ENCODE measurements at regions not wholly inside any gene's neighbourhood (a gene's known extent, or its start where the extent isn't known, plus 50 kb on each side); places are given as distances from the start of the nearest gene placed in this dataset.

DNA sequence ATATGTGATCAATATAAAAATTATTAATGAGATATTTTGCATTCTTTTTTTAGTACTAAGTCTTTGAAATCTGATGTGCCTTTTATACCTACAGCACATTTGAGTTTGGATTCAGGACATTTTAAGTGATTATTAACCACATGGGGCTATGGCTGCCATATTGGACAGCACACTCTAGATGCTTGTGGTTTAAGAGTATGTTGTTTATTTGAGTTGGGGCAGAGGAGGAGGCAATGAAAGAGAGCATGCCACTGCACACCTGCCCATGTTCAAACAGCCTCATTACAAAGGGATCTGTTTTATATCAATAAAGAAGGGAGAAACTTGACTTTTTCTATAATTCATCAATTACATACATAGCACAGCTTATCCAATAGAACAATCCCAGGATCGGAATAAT is 99.4 kb upstream of the EDEM3 start:
- no peak for TF ChIP-seq EZH2phosphoT487 (IDR thresholded peaks at IDR 0.05; ENCODE audit: borderline replicate concordance, low read length)
- TF ChIP-seq CTCF (IDR thresholded peaks at IDR 0.05; ENCODE audit: low read depth, low read length, poor library complexity, severe bottlenecking) = no peak
- Histone ChIP-seq H3F3A (ENCODE audit: control insufficient read depth, insufficient read depth) (no peaks in the 10 kb centered on the region), H3K9me2 (replicated peaks; ENCODE audit: control insufficient read depth, low read length) (no peaks in the 10 kb centered on the region), H4K20me1 (ENCODE audit: control insufficient read depth, insufficient read depth, low read depth, low read length) (no peaks in the 10 kb centered on the region), H3K36me3 (ENCODE audit: control insufficient read depth, low read length) (no peaks in the 10 kb centered on the region), H3K9me3 (ENCODE audit: control insufficient read depth, insufficient read depth, low read length) (no peaks in the 10 kb centered on the region), H3K79me2 (ENCODE audit: control insufficient read depth, low read length) (no peaks in the 10 kb centered on the region), H3K4me1 (ENCODE audit: control insufficient read depth, low read length) (no peaks in the 10 kb centered on the region), H3K27ac (ENCODE audit: low read depth, low read length) (no peak overlapping the region), H3K27me3 (ENCODE audit: control insufficient read depth, low read length) (no peaks in the 10 kb centered on the region), H3K4me3 (ENCODE audit: low read length) (no peak overlapping the region), H3K4me2 (ENCODE audit: low read length) (no peak overlapping the region)

DNA sequence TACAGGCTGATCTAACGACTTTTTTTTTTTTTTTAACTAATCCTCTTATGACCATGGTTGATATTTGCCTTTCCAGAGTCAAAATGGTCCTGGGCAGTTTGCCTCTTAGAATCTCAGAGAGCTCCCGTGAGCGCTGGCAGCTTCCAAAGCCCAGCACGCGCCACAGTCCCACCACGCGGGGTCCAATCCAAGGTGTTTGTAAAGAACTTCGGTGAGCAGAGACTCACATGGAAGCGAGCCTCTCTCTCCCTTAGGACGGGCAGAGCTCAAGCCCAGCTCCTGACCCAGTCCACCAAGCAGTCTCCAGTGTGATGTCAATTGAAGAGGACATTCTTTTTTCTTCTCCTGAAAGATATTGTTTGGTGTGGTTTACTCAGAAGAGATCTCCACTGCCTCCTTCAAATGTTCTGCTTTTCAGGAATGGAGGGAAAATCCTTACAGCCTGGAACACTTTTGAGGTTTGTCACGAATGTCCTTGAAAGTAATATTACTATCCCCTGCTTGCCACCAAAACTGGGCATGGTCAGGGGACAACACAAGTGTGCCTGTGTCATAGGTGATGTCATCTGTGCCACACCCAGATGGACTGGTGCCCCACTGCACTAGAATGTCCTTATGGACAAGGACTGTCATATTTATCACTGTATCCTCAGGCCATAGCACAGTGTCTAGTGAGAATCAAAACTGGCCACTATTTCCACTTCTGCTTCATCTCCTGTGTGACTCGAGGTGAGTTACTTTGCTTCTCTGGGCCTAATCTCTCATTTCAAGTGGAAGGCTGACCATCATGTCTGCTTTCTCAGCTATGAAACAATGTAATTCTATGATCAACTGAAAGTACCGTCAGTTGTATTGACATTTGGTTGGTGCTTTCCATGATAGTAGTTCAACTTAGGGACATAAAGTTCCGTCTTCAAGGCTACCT is 97.4 kb upstream of the EDEM3 start:
- Histone ChIP-seq H3K36me3 (ENCODE audit: control insufficient read depth, low read length) (no peaks in the 10 kb centered on the region), H3K4me1 (ENCODE audit: control insufficient read depth, low read length) (no peaks in the 10 kb centered on the region), H3K4me3 (ENCODE audit: low read length) (no peak overlapping the region), H3K27me3 (ENCODE audit: control insufficient read depth, low read length) (no peaks in the 10 kb centered on the region), H3F3A (ENCODE audit: control insufficient read depth, insufficient read depth) (no peaks in the 10 kb centered on the region), H4K20me1 (ENCODE audit: control insufficient read depth, insufficient read depth, low read depth, low read length) (no peaks in the 10 kb centered on the region), H3K79me2 (ENCODE audit: control insufficient read depth, low read length) (no peaks in the 10 kb centered on the region), H3K9me3 (ENCODE audit: control insufficient read depth, insufficient read depth, low read length) (no peaks in the 10 kb centered on the region), H3K4me2 (ENCODE audit: low read length) (no peak overlapping the region), H3K9me2 (replicated peaks; ENCODE audit: control insufficient read depth, low read length) (no peaks in the 10 kb centered on the region), H3K27ac (ENCODE audit: low read depth, low read length) (no peak overlapping the region)
- TF ChIP-seq EZH2phosphoT487 (IDR thresholded peaks at IDR 0.05; ENCODE audit: borderline replicate concordance, low read length) (no peak), CTCF (IDR thresholded peaks at IDR 0.05; ENCODE audit: low read depth, low read length, poor library complexity, severe bottlenecking) (no peak)

DNA sequence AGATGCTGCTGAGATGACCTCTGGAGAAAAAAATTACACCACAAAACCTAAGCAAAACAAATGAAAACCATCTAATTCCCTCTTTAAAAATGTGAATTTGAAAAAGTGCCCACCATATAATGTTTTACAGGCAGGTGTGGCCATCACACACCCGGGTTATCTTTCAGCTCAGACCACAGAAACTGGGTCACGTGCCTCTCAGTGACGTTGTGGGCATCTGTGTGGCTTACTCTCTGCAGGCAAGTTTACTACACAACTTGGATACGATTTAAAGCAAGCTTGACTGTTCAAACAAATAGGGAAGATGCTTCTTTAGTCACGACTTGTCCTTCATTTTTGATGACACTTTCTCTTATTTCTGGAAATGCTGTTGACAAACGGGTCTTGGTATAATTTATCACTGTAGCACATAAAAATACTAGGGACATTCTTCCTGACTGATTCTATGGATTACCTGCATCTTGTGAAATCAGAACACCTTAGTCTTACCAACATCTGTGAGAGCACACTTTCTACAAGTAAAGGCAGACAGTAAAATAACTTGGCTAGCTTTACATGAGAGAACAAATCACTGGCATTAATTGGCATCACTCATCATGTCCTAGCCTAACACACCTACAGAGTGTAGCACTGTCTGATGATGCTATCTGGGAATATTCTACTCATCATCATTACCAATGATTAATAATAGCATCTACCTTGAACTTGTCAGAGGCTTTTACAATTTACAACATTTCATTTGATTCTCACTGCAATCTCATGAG is 89.3 kb upstream of the EDEM3 start:
- Histone ChIP-seq H3K27me3 (ENCODE audit: control insufficient read depth, low read length) (no peaks in the 10 kb centered on the region), H4K20me1 (ENCODE audit: control insufficient read depth, insufficient read depth, low read depth, low read length) (no peaks in the 10 kb centered on the region), H3K9me3 (ENCODE audit: control insufficient read depth, insufficient read depth, low read length) (no peaks in the 10 kb centered on the region), H3K36me3 (ENCODE audit: control insufficient read depth, low read length) (no peaks in the 10 kb centered on the region), H3K4me2 (ENCODE audit: low read length) (no peak overlapping the region), H3K9me2 (replicated peaks; ENCODE audit: control insufficient read depth, low read length) (no peaks in the 10 kb centered on the region), H3K27ac (ENCODE audit: low read depth, low read length) (no peak overlapping the region), H3K79me2 (ENCODE audit: control insufficient read depth, low read length) (no peaks in the 10 kb centered on the region), H3F3A (ENCODE audit: control insufficient read depth, insufficient read depth) (no peaks in the 10 kb centered on the region), H3K4me1 (ENCODE audit: control insufficient read depth, low read length) (no peaks in the 10 kb centered on the region), H3K4me3 (ENCODE audit: low read length) (no peak overlapping the region)
- TF ChIP-seq CTCF (IDR thresholded peaks at IDR 0.05; ENCODE audit: low read depth, low read length, poor library complexity, severe bottlenecking) (no peak), EZH2phosphoT487 (IDR thresholded peaks at IDR 0.05; ENCODE audit: borderline replicate concordance, low read length) (no peak)

All from DOHH2 (cell line).